H9 (cell line): ENCODE measurements at regions not wholly inside any gene's neighbourhood (a gene's known extent, or its start where the extent isn't known, plus 50 kb on each side); places are given as distances from the start of the nearest gene placed in this dataset.

Source experiments
- DNase-seq: peaks from one replicate; pipeline ENCODE4 v3.0.0-alpha.2; 2017
- H2AFZ ChIP-seq: one replicate; pipeline ENCODE4 v1.6.1; 2013; ENCODE audit warnings: mild to moderate bottlenecking, low read length, control low read depth, moderate library complexity
- H2AK5ac ChIP-seq: 2 replicates; pipeline ENCODE4 v1.6.1; 2013; ENCODE audit warnings: low read length, control low read depth, mixed read lengths; ENCODE audit not compliant: insufficient read length
- H2BK120ac ChIP-seq: one replicate; pipeline ENCODE4 v1.6.1; 2013; ENCODE audit warnings: low read depth, mild to moderate bottlenecking, low read length, control low read depth, inconsistent platforms; ENCODE audit not compliant: poor library complexity, severe bottlenecking
- H2BK12ac ChIP-seq: 2 replicates; pipeline ENCODE4 v1.6.1; 2013; ENCODE audit warnings: low read length, control low read depth, mixed read lengths, low read depth; ENCODE audit not compliant: insufficient read length
- H2BK15ac ChIP-seq: 2 replicates; pipeline ENCODE4 v1.6.1; 2013; ENCODE audit warnings: low read depth, low read length, control low read depth
- H2BK20ac ChIP-seq: one replicate; pipeline ENCODE4 v1.6.1; 2013; ENCODE audit warnings: low read depth, mild to moderate bottlenecking, low read length, control low read depth, inconsistent platforms; ENCODE audit not compliant: poor library complexity, severe bottlenecking
- H2BK5ac ChIP-seq: 2 replicates; pipeline ENCODE4 v1.6.1; 2013; ENCODE audit warnings: low read length, control low read depth, mixed read lengths; ENCODE audit not compliant: insufficient read length
- H3K14ac ChIP-seq: 2 replicates; pipeline ENCODE4 v1.6.1; 2013; ENCODE audit warnings: low read length, control low read depth; ENCODE audit not compliant: insufficient read depth
- H3K18ac ChIP-seq: 2 replicates; pipeline ENCODE4 v1.6.1; 2013; ENCODE audit warnings: low read depth, mild to moderate bottlenecking, mixed read lengths, low read length, control low read depth; ENCODE audit not compliant: insufficient read length
- H3K23ac ChIP-seq: 2 replicates; pipeline ENCODE4 v1.6.1; 2013; ENCODE audit warnings: low read length, control low read depth, mixed read lengths, low read depth; ENCODE audit not compliant: insufficient read length
- H3K23me2 ChIP-seq: 2 replicates; pipeline ENCODE4 v1.6.1; 2013; ENCODE audit warnings: low read depth, mild to moderate bottlenecking, mixed read lengths, low read length, control low read depth; ENCODE audit not compliant: insufficient read length, poor library complexity, severe bottlenecking
- H3K27ac ChIP-seq: 2 replicates; pipeline ENCODE4 v1.5.1; 2013; ENCODE audit warnings: low read length, control low read depth, mixed read lengths, low read depth; ENCODE audit not compliant: insufficient read length
- H3K27me3 ChIP-seq: 2 replicates; pipeline ENCODE4 v1.6.1; 2013; ENCODE audit warnings: low read length, control low read depth, inconsistent platforms; ENCODE audit not compliant: insufficient read depth
- H3K4ac ChIP-seq: 2 replicates; pipeline ENCODE4 v1.6.1; 2013; ENCODE audit warnings: low read depth, mild to moderate bottlenecking, control low read depth, inconsistent platforms, low read length, moderate library complexity
- H3K4me1 ChIP-seq: 2 replicates; pipeline ENCODE4 v1.6.1; 2013; ENCODE audit warnings: low read length, control low read depth, inconsistent platforms; ENCODE audit not compliant: insufficient read depth
- H3K4me2 ChIP-seq: 2 replicates; pipeline ENCODE4 v1.6.1; 2013; ENCODE audit warnings: low read length, control low read depth, mixed read lengths; ENCODE audit not compliant: insufficient read length, insufficient read depth
- H3K56ac ChIP-seq: 2 replicates; pipeline ENCODE4 v1.6.1; 2013; ENCODE audit warnings: low read depth, mild to moderate bottlenecking, mixed read lengths, low read length, control low read depth; ENCODE audit not compliant: insufficient read length
- H3K79me1 ChIP-seq: 2 replicates; pipeline ENCODE4 v1.6.1; 2013; ENCODE audit warnings: low read depth, mild to moderate bottlenecking, moderate library complexity, low read length, control low read depth, inconsistent platforms; ENCODE audit not compliant: insufficient read depth, poor library complexity, severe bottlenecking
- H3K79me2 ChIP-seq: 2 replicates; pipeline ENCODE4 v1.6.1; 2013; ENCODE audit warnings: low read length, control low read depth, inconsistent platforms; ENCODE audit not compliant: insufficient read depth
- H3K9ac ChIP-seq: 2 replicates; pipeline ENCODE4 v1.6.1; 2013; ENCODE audit warnings: low read length, control low read depth, mixed read lengths; ENCODE audit not compliant: insufficient read length; ENCODE audit errors: extremely low read depth
- H3K9me3 ChIP-seq: one replicate; pipeline ENCODE4 v1.6.1; 2013; ENCODE audit warnings: low read depth, low read length, inconsistent platforms; ENCODE audit not compliant: control insufficient read depth
- H3T11ph ChIP-seq: one replicate; pipeline ENCODE4 v1.6.1; 2013; ENCODE audit warnings: mild to moderate bottlenecking, low read length, control low read depth, inconsistent platforms
- H4K20me1 ChIP-seq: one replicate; pipeline ENCODE4 v1.6.1; 2013; ENCODE audit not compliant: control insufficient read depth, insufficient read length, insufficient read depth
- H4K5ac ChIP-seq: 2 replicates; pipeline ENCODE4 v1.6.1; 2013; ENCODE audit warnings: low read depth, mild to moderate bottlenecking, mixed read lengths, low read length, control low read depth; ENCODE audit not compliant: insufficient read length
- H4K8ac ChIP-seq: replicated peaks from 2 replicates; pipeline ENCODE4 v1.6.1; 2013; ENCODE audit warnings: low read length, control low read depth, mixed read lengths, low read depth; ENCODE audit not compliant: insufficient read length
- H4K91ac ChIP-seq: 2 replicates; pipeline ENCODE4 v1.6.1; 2013; ENCODE audit warnings: low read depth, mild to moderate bottlenecking, moderate library complexity, mixed read lengths, low read length, control low read depth; ENCODE audit not compliant: insufficient read length
- H3K27ac Mint-ChIP-seq, 3 experiments: 2 replicates in 2 of 3; 3 replicates in 1 of 3; pipeline ENCODE4 v1.8.0; 2020 to 2021; ENCODE audit warnings: mixed read lengths in 3 of 3, mild to moderate bottlenecking in 1 of 3, moderate library complexity in 1 of 3
- H3K27me3 Mint-ChIP-seq: 2 replicates; pipeline ENCODE4 v1.8.0; 2021; ENCODE audit warnings: low read depth, mild to moderate bottlenecking, moderate library complexity, mixed read lengths
- H3K36me3 Mint-ChIP-seq, 3 experiments: 2 replicates in 2 of 3; 3 replicates in 1 of 3; pipeline ENCODE4 v1.8.0; 2020 to 2021; ENCODE audit warnings: low read depth in 3 of 3, mixed read lengths in 3 of 3; ENCODE audit not compliant: insufficient read depth in 1 of 3
- H3K4me1 Mint-ChIP-seq, 2 experiments: 2 replicates each; pipeline ENCODE4 v1.8.0; 2020; ENCODE audit warnings: mixed read lengths in 2 of 2
- H3K4me3 Mint-ChIP-seq, 2 experiments: 2 replicates in 1 of 2; 3 replicates in 1 of 2; pipeline ENCODE4 v1.8.0; 2020 to 2021; ENCODE audit warnings: mild to moderate bottlenecking in 2 of 2, mixed read lengths in 2 of 2, moderate library complexity in 1 of 2
- H3K9me3 Mint-ChIP-seq, 2 experiments: 2 replicates in 1 of 2; 3 replicates in 1 of 2; pipeline ENCODE4 v1.8.0; 2020; ENCODE audit warnings: mild to moderate bottlenecking in 2 of 2, mixed read lengths in 2 of 2, moderate library complexity in 1 of 2
- CTCF ChIP-seq: fragments of 200-600 bp; sonication (generic); conservative IDR thresholded peaks from 3 replicates; pipeline ENCODE4 v1.8.0; 2021; ENCODE audit warnings: antibody characterized with exemption, mild to moderate bottlenecking
- WGBS: extraction: QIAGEN DNeasy Blood & Tissue Kit; methylation state at CpG from one replicate; pipeline ENCODE4 v1.1.7; 2013; ENCODE audit warnings: missing lambda C conversion rate, low lambda C conversion rate, mixed read lengths; ENCODE audit not compliant: insufficient read length; ENCODE audit errors: extremely low coverage; 5-methylcytosine and 5-hydroxymethylcytosine counted together

GRCh38 chr6:113772961-113773360, 84.2 kb upstream of the MARCKS start:
- H3K27me3 Mint-ChIP-seq, result peaks cover 21% of the 10 kb centered on the region

More at GRCh38 chr6:113772961-113773360, 84.2 kb upstream of the MARCKS start:
- no CpG with 5 or more reads among the region's 1 CpG for WGBS
- H2BK120ac ChIP-seq, result no peak overlapping the region
- no peak for TF ChIP-seq CTCF
- Mint-ChIP-seq H3K9me3 (peaks cover 0 to 3% of the 10 kb centered on the region in 2 experiments; a peak in 1 of 5 replicates), H3K36me3 (peaks cover 0 to 4% (median 0%) of the 10 kb centered on the region in 3 experiments; a peak in 2 of 7 replicates), H3K4me3 (no peak overlapping the region), H3K4me1 (peaks cover 28 to 31% of the 10 kb centered on the region in 2 experiments), H3K27ac (no peak overlapping the region; a peak in 1 of 7 replicates)
- H3K14ac ChIP-seq, result no peak overlapping the region
- H3K27ac ChIP-seq, result no peak overlapping the region
- H3K23ac ChIP-seq, result no peak overlapping the region
- no peak overlapping the region for H2AK5ac ChIP-seq
- no peaks in the 10 kb centered on the region for H4K20me1 ChIP-seq
- no peaks in the 10 kb centered on the region for H3K23me2 ChIP-seq
- H2BK20ac ChIP-seq, result no peak overlapping the region
- H3K9me3 ChIP-seq, result no peaks in the 10 kb centered on the region
- no peak overlapping the region for H3K56ac ChIP-seq
- no peak overlapping the region for H2AFZ ChIP-seq
- no peak overlapping the region for H4K8ac ChIP-seq
- H3K4me2 ChIP-seq, result no peak overlapping the region
- H2BK15ac ChIP-seq, result no peak overlapping the region
- no peak overlapping the region for H4K5ac ChIP-seq
- no peak overlapping the region for H2BK12ac ChIP-seq
- no peaks in the 10 kb centered on the region for H3K79me1 ChIP-seq
- H3K18ac ChIP-seq, result no peak overlapping the region
- H3K4me1 ChIP-seq, result no peaks in the 10 kb centered on the region; the same call in 1 of the 2 replicates
- DNase-seq, result no peak
- H3K9ac ChIP-seq, result no peak overlapping the region
- H3T11ph ChIP-seq, result no peak overlapping the region
- H3K4ac ChIP-seq, result no peak overlapping the region
- peaks cover 8% of the 10 kb centered on the region; the same call in 1 of the 2 replicates for H3K27me3 ChIP-seq
- H2BK5ac ChIP-seq, result no peak overlapping the region
- no peak overlapping the region for H4K91ac ChIP-seq
- H3K79me2 ChIP-seq, result no peaks in the 10 kb centered on the region
